IPS-NIHi7 (cell line): ENCODE measurements at regions not wholly inside any gene's neighbourhood (a gene's known extent, or its start where the extent isn't known, plus 50 kb on each side); places are given as distances from the start of the nearest gene placed in this dataset.

ENCODE experiments used
- DNase-seq: peaks from one replicate; pipeline ENCODE4 v3.0.0; 2012; ENCODE audit warnings: mixed read lengths; ENCODE audit errors: extremely low spot score

- no peak for DNase-seq
Measured at GRCh38 chr2:217165547-217165946, 305.7 kb upstream of the TNP1 start.

GRCh38 chr2:217163987-217164386 lies 304.1 kb upstream of the TNP1 start:
- DNase-seq, result no peak

GRCh38 chr2:217162533-217162932 lies 302.7 kb upstream of the TNP1 start:
- DNase-seq, result no peak

GRCh38 chr2:217160978-217161973 lies 301.4 kb upstream of the TNP1 start:
- DNase-seq, result no peak

GRCh38 chr2:217160103-217160743 lies 300.4 kb upstream of the TNP1 start:
- DNase-seq, result no peak

- no peak for DNase-seq
Measured at GRCh38 chr2:217158928-217159327, 299.1 kb upstream of the TNP1 start.

GRCh38 chr2:217157581-217157980 lies 297.7 kb upstream of the TNP1 start:
- no peak for DNase-seq

GRCh38 chr2:217156801-217157200 lies 296.9 kb upstream of the TNP1 start:
- DNase-seq, result no peak

GRCh38 chr2:217154923-217155322 lies 295.1 kb upstream of the TNP1 start:
- no peak for DNase-seq

GRCh38 chr2:217153510-217153909 lies 293.6 kb upstream of the TNP1 start:
- DNase-seq, result no peak

- no peak for DNase-seq
Measured at GRCh38 chr2:217152831-217153230, 293.0 kb upstream of the TNP1 start.

GRCh38 chr2:217151509-217152206 lies 291.8 kb upstream of the TNP1 start:
- no peak for DNase-seq

GRCh38 chr2:217150236-217150635 lies 290.4 kb upstream of the TNP1 start:
- no peak for DNase-seq

- DNase-seq, result no peak
Measured at GRCh38 chr2:217149087-217149660, 289.3 kb upstream of the TNP1 start.

GRCh38 chr2:217147818-217148217 lies 288.0 kb upstream of the TNP1 start:
- no peak for DNase-seq

GRCh38 chr2:217146956-217147355 lies 287.1 kb upstream of the TNP1 start:
- DNase-seq, result no peak

- DNase-seq, result no peak
Measured at GRCh38 chr2:217142649-217143266, 282.9 kb upstream of the TNP1 start.

GRCh38 chr2:217138284-217138683 lies 278.4 kb upstream of the TNP1 start:
- DNase-seq, result no peak

GRCh38 chr2:217127744-217128143 lies 267.9 kb upstream of the TNP1 start:
- DNase-seq, result no peak

- DNase-seq, result no peak
Measured at GRCh38 chr2:217125014-217125413, 265.1 kb upstream of the TNP1 start.

GRCh38 chr2:217124050-217124449 lies 264.2 kb upstream of the TNP1 start:
- no peak for DNase-seq

- DNase-seq, result no peak
Measured at GRCh38 chr2:217121565-217121964, 261.7 kb upstream of the TNP1 start.
